Adrenal gland (tissue), 5 donors: ENCODE measurements at regions not wholly inside any gene's neighbourhood (a gene's known extent, or its start where the extent isn't known, plus 50 kb on each side); places are given as distances from the start of the nearest gene placed in this dataset.

Experiments
- POLR2A ChIP-seq, 2 donors: fragments of 450-650 bp; IDR thresholded peaks; one replicate each; pipeline ENCODE4 v1.6.1; 2017; ENCODE audit warnings: antibody characterized with exemption in 2 of 2, mild to moderate bottlenecking in 2 of 2, moderate library complexity in 1 of 2
- TF ChIP-seq, protein P1 (sequence below), 6 experiments: fragments of 450-650 bp in 4 of 6; fragments of 200-600 bp in 2 of 6; sonication (generic) in 1 of 6; IDR thresholded peaks; 1 replicate in 5 of 6; 2 replicates in 1 of 6; pipeline versions ENCODE4 v1.5.1 to v1.8.0; 2016 to 2021; ENCODE audit warnings: antibody characterized with exemption in 6 of 6, mild to moderate bottlenecking in 2 of 6, moderate library complexity in 1 of 6
- donor health status: DM: no; HTN: no; CAD: no.

DNA sequence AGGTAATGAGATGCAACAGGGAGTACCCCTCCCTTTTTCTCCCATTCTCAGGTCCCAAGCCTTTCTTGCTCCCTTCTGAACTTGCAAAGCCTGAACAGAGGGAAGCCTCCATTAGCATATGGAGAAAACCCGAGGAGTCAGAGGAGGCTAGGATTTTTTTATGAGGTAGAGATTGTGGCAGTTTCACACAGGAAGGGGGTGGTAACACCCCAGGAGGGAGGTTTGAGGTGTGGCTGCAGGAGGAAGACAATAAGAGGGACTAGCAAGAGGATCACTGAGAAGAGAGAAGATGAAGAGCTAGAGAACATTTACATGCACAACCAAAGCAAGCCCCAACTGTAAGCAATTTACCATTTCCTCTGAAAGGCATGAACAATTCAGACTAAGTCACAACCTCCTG is 322.7 kb downstream of the SV2B start:
- TF ChIP-seq, protein P1, sequence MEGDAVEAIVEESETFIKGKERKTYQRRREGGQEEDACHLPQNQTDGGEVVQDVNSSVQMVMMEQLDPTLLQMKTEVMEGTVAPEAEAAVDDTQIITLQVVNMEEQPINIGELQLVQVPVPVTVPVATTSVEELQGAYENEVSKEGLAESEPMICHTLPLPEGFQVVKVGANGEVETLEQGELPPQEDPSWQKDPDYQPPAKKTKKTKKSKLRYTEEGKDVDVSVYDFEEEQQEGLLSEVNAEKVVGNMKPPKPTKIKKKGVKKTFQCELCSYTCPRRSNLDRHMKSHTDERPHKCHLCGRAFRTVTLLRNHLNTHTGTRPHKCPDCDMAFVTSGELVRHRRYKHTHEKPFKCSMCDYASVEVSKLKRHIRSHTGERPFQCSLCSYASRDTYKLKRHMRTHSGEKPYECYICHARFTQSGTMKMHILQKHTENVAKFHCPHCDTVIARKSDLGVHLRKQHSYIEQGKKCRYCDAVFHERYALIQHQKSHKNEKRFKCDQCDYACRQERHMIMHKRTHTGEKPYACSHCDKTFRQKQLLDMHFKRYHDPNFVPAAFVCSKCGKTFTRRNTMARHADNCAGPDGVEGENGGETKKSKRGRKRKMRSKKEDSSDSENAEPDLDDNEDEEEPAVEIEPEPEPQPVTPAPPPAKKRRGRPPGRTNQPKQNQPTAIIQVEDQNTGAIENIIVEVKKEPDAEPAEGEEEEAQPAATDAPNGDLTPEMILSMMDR (IDR thresholded peaks at IDR 0.05) = no peak
- TF ChIP-seq POLR2A (IDR thresholded peaks at IDR 0.05) = no peak
